Erythroblast (primary cell): ENCODE measurements at regions not wholly inside any gene's neighbourhood (a gene's known extent, or its start where the extent isn't known, plus 50 kb on each side); places are given as distances from the start of the nearest gene placed in this dataset.

Experiments
- GATA1 ChIP-seq: IDR thresholded peaks from 2 replicates; pipeline ENCODE4 v1.6.1; 2011; ENCODE audit warnings: low read depth, mild to moderate bottlenecking, control low read depth, low read length, moderate library complexity
- POLR2A ChIP-seq: IDR thresholded peaks from 2 replicates; pipeline ENCODE4 v1.6.1; 2011; ENCODE audit warnings: mild to moderate bottlenecking, low read length

DNA sequence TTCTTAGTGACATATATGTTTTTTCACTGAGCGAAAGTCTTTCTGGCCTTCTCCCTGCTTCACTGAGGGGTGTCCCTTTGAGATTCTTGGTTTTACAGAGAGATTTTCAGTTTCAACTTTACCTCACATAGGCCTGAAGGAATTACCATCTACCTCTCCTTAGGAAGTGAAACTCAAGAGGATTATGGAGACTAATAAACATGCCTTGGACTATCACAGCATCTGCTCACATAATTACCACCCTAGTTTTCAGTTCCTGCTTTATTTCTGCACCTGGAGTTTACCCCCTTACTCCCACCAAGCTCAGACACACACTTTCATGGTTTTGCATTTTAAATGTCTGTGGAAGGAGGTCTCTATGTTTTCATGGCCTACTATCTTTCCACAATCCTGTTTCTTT is 118.3 kb upstream of the SCAF11 start:
- TF ChIP-seq POLR2A (no peak), GATA1 (no peak)
